ENCODE measurements at regions not wholly inside any gene's neighbourhood (a gene's known extent, or its start where the extent isn't known, plus 50 kb on each side); places are given as distances from the start of the nearest gene placed in this dataset.

DNA sequence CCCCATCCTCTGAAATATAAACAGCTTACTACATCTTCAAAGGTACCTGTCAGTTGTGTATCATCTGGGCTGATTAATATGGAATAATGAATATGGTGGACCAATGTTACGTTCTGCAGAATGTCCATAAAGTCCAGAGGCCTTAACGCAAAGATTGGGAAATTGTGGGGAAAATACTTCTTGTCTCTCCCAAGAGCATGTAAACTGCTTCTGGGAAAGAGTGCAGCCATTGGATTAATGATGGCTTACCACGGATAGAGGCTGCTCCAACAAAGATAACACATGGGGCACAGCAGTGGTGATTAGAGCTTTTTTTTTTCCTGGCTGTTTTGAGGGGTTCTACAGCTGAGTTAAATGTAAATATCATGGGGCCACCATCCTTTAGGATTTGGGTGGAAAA, 340.4 kb upstream of the AKR1E2 start:
- H3K4me3 ChIP-seq (ENCODE audit: low read length), result no peak overlapping the region
- no peak for TF ChIP-seq CTCF (IDR thresholded peaks at IDR 0.05; ENCODE audit: insufficient read depth, low read depth, low read length, missing control alignments)
- DNase-seq (ENCODE audit: low read depth), result no peak

GRCh38 chr10:4483811-4484210, 342.2 kb upstream of the AKR1E2 start:
- DNase-seq (ENCODE audit: low read depth), result no peak
- no peak overlapping the region for H3K4me3 ChIP-seq (ENCODE audit: low read length)

GRCh38 chr10:4482659-4483058, 343.3 kb upstream of the AKR1E2 start:
- DNase-seq (ENCODE audit: low read depth), result no peak
- no peak for TF ChIP-seq CTCF (IDR thresholded peaks at IDR 0.05; ENCODE audit: insufficient read depth, low read depth, low read length, missing control alignments)
- no peak overlapping the region for H3K4me3 ChIP-seq (ENCODE audit: low read length)

More at GRCh38 chr10:4483811-4484210, 342.2 kb upstream of the AKR1E2 start:
- TF ChIP-seq CTCF (IDR thresholded peaks at IDR 0.05; ENCODE audit: insufficient read depth, low read depth, low read length, missing control alignments), result no peak

- no peak for DNase-seq (ENCODE audit: low read depth)
- TF ChIP-seq CTCF (IDR thresholded peaks at IDR 0.05; ENCODE audit: insufficient read depth, low read depth, low read length, missing control alignments), result no peak
- no peak overlapping the region for H3K4me3 ChIP-seq (ENCODE audit: low read length)
Observed at GRCh38 chr10:4481192-4481591, 344.8 kb upstream of the AKR1E2 start.

GRCh38 chr10:4479342-4479741, 346.7 kb upstream of the AKR1E2 start:
- DNase-seq (ENCODE audit: low read depth), result no peak
- no peak overlapping the region for H3K4me3 ChIP-seq (ENCODE audit: low read length)
- no peak for TF ChIP-seq CTCF (IDR thresholded peaks at IDR 0.05; ENCODE audit: insufficient read depth, low read depth, low read length, missing control alignments)

- no peak overlapping the region for H3K4me3 ChIP-seq (ENCODE audit: low read length)
- TF ChIP-seq CTCF (IDR thresholded peaks at IDR 0.05; ENCODE audit: insufficient read depth, low read depth, low read length, missing control alignments), result no peak
- DNase-seq (ENCODE audit: low read depth), result peak; percentile 81
Observed at GRCh38 chr10:4477664-4478063, 348.3 kb upstream of the AKR1E2 start.

DNA sequence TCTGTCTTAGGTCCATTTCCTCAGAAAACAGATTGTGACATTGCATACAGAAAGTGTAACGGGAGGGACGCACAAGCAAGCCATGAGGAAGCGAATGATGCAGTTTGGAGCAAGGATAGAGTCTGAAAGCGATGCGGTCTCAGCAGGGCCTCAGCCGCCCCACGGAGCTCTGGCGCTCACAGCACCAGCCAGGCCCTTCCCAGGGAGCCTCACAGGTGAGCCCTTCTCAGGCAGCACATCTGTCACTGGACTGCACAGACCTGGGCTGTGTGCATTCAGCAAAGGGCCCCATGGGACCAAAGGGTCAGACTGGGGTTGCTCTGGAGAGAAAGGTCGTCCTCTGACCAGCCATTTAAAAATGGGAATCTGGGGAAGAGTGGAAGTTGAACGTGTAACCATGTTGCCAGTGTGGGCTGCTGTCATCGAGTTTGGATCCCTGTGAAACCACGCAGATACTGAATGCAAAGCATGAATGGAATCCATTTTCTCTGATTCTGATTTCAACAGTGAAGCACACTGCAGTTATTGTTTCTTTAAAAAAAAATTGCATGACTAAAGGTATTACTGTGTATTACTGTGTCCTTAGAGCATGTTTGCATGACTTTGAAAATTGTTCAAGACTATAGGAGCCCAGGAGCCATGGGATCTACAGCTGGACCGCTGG, 350.0 kb upstream of the AKR1E2 start:
- no peak for TF ChIP-seq CTCF (IDR thresholded peaks at IDR 0.05; ENCODE audit: insufficient read depth, low read depth, low read length, missing control alignments)
- DNase-seq (ENCODE audit: low read depth), result no peak

More for the DNA sequence above, 350.0 kb upstream of the AKR1E2 start:
- H3K4me3 ChIP-seq (ENCODE audit: low read length), result no peak overlapping the region
